OCI-LY7 (cell line): ENCODE measurements at regions not wholly inside any gene's neighbourhood (a gene's known extent, or its start where the extent isn't known, plus 50 kb on each side); places are given as distances from the start of the nearest gene placed in this dataset.

Experiments
- CTCF ChIP-seq: fragments of 200-600 bp; sonication (generic); conservative IDR thresholded peaks from 2 replicates; pipeline ENCODE4 v1.5.1; 2014; ENCODE audit warnings: mild to moderate bottlenecking, antibody characterized with exemption, low read length, moderate library complexity, mixed read lengths
- EZH2phosphoT487 ChIP-seq: fragments of 200-600 bp; sonication (generic); IDR thresholded peaks from 2 replicates; pipeline ENCODE4 v1.6.1; 2018; ENCODE audit warnings: low read depth, borderline replicate concordance, mild to moderate bottlenecking, mixed run types, antibody characterized with exemption, low read length, moderate library complexity, mixed read lengths

DNA sequence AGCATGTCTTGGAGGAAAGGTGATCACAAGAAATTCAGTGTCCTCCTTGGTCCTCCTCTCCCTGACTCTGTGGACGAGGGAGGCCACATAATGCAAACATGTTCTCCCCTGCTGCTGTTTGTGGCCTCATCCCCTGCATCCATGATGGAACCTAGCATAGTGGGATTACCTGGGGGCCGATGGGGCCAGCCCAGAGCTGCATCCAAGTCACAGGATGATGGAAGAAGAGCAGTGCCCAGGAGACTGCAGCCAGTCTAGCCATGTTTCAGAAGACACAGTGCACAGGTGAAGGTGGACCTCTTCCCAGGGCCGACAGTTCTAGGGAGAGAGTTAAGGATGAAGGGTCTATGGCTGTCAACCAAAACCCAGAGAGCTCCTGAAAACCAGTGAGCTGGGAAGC, 213.6 kb upstream of the B3GAT1 start:
- TF ChIP-seq CTCF (no peak), EZH2phosphoT487 (no peak)
